Stimulated activated CD4-positive, alpha-beta T cell treated with anti-CD3 and anti-CD28 coated beads, Interleukin-12 subunit alpha, Interleukin-12 subunit beta, amount 100 ng/mL, for 4 hours (primary cell): ENCODE measurements at regions not wholly inside any gene's neighbourhood (a gene's known extent, or its start where the extent isn't known, plus 50 kb on each side); places are given as distances from the start of the nearest gene placed in this dataset.

Experiments
- DNase-seq: peaks from one replicate; pipeline ENCODE4 v3.0.0-alpha.2; 2020

DNA sequence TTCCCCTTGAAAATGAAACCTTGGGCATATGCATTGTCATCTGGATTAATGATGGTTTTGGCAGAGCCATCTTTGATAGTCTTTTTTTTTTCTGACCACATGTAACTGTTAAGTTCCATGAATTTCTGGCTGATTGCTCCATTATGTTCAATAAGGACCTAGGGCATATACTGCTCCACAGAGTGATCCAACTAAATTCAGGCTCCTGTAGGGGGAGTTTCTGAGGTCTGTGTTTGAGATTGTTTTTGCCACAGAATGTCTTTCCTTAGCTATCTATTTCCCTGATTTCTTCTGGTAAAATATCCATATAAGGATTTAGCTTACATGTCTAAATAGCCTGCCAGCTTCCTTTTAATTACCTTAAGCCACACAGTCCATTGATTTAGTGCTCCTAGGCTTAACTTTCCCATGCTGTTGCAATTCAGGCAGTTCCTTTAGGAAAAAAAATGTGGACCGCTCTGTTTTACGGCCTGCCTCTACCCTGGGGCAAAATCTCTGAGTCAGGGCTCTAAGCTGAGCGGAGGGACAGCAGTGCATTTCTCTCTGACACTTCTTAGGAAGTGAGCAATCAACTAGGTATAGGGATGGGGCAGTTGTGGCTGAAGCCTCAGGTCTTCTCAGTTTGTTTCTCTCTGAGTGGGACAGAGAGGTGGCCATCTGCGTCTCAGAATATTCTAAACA, 796.2 kb downstream of the NR2F2 start:
- no peak for DNase-seq

DNA sequence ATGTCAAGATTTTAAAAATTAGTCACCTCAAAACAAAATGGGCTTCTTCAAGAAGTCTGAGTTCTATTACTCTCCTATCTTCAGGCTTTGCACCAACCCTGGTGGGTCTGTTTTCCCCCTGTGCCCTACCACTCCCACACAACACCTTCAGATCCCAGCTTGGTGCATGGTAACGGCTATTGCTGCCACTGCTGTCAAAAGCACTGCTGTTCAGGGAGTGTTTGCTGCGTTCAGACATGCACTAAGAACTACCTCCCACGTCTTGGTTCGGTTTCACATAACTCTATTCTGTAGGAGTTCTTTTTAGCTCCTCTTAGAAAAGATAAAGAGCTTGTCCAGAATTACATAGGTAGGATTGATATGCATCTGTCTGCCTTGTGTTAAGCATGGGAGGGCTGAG, 799.2 kb downstream of the NR2F2 start:
- DNase-seq, result no peak

DNA sequence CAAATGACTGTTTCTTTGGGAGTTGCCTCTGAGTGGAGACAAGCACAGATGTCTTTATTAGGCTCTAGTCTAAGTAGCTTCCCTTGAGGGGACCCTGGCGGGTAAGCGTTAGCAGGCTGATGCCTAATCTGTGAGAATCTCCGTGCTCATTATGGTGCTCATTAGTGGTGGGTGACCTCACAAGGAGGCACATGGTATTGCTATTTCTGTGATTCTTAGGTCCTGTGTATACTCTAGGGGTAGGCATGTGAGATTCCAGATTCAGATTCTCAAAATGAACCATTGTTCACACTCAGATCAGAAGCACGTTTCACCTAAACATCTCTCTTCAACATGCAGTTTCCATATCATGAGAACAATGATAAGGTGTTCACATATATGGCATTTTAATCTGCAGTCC, 809.7 kb downstream of the NR2F2 start:
- DNase-seq, result no peak

DNA sequence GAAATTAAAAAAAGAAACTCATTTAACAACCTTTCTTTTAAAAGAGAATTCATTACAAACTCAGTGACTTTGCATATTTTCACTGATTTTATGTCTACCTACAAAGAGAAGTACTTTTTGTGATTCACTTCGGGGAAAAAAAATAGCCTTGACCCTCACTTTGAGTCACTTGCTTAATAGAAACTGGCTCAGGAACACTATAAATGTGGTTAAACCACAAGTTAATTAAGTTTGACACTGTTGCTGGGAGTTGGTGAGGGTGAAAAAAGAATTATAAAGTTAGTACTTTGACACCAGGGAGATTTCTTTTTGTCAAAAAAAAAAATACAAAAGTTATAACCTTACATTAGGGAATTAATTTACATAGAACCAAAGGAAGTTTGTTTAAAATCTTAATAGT, 810.9 kb downstream of the NR2F2 start:
- DNase-seq, result no peak

DNA sequence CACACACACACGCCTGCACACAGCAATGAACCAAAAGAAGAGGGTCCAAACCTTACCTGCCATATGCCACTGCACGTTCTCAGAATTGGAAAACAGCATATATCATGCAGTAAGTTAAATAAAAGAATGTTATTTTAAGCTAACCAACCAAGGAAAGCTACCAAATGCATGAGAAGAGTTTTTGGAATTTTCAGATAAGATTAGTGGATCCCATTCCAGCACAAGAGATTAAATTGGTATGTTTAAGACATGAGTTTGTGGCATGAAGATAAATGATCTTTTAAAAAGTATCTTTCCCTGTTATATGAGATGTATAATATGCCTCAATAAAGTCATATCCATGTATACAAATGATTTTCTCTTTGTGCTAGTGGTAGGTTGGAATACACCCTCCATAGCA, 811.4 kb downstream of the NR2F2 start:
- no peak for DNase-seq

DNA sequence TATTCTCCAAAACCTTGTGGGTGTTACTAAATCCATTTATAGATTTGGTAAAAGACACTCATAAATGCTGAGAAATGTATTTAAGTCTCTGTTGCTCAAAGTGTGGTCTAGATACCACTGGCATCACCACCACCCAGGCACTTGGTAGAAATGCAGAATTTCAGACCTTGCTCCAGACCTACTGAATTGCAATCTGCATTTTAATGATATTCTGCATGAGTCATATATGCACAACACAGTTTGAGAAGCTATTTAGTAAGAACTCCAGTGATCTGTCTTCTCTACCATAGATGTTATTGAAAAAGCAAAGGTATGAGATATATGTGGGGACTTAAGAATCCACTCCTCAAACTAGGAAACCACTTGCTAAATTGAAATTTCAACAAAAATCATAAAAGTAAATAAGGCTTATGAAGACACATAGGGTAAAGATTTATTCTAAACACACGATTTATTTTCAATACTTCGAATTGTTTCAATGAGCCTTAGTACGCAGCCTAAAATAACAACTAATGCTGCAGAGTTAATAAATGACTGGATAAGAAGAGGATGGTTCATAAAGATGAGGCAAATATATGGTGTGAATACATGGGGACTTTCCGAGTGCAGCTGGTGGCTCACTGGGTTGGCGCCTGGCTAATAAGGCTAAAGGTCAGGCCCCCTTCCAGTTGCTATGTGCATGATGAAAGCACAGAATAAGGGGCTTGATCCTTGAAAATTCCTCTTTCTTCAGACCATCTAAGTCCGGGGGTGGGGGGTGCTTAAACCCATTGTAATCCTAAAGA, 813.3 kb downstream of the NR2F2 start:
- DNase-seq, result no peak

DNA sequence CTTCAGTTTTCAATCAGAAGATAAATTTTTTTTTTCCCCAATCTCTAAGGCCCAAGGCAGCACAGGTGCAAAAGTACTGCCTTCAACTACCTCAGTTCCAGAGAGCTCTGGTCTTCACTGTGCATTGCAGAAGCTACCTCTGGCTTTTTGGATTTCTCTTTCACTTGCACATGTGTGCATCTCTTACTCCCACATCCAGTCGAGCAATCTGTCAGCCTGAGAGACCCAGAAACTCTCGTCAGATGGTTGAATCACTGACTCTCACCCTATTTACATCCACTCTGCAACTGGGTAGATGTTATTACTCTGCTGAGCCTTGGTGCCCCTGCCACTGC, 813.8 kb downstream of the NR2F2 start:
- no peak for DNase-seq

DNA sequence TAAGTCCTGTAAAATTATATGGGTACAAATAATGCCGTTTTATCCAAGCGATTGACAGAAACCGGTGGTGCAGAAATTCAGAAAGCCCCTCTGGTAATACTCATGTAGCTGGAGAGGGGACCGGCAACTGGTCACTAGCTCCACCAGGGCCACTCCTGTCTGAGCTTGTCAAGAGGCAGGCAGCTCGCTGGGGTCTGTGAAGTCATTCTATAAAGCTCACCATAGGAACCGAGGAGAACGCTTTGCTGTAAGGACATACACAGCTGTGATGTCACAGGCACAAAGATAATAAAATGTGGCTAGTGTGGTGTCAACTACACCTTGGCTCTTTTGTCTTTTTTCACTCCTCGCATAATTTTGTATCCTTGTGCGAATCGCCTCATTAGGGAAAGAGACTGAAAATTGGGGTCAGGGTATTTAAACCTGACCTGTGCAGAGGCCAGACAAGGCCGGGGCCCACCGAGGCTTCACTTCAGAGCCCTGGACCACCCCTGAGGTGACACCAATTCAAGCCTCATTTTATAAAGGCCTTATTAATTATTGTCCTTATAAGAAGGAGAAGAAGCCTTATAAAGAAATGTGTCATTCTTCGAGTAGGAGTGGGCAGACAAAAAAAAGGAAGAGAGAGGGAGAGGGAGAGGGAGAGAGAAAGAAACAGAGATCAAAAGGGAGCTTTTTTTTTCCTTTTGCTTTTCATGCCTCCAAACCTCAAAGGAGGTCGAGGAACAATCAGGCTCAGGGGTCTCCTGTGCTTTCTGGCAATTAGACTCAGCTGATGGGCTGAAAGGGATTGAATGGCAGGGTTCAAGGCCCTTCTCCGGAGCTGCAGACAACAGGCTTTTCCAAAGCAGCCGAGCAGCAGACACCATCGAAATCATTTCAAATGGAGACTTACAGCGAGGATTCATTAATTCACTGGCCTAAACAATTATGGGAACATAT, 813.3 kb upstream of the ARRDC4 start:
- DNase-seq, result no peak

DNA sequence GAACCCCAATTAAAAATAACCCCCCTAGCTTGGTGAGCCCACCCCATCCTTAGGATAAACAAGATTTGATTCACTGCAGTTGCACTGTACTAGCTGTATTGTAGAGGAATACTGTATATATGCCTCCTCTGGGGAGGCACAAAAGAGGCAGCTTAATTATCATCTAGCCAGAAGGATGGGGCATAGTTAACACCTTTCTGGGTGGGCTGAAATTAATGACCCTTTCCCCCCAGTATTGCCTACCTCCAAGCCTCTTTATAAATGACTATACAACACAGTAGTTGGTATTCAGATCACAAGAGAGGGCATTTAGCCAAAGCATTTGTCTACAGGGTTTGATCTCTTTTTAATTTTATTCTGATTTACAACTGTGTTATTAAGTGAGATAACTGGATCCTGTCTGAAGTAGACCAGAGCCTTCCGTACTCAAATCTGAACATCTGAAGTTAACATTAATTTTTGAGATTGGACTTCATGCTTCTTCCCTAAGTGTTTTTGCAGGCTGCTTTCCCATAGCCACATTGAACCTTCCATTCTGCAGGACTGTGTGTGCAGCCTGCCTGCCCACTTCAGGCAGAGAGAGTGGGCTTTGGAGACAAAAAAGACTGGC, 807.0 kb upstream of the ARRDC4 start:
- no peak for DNase-seq

DNA sequence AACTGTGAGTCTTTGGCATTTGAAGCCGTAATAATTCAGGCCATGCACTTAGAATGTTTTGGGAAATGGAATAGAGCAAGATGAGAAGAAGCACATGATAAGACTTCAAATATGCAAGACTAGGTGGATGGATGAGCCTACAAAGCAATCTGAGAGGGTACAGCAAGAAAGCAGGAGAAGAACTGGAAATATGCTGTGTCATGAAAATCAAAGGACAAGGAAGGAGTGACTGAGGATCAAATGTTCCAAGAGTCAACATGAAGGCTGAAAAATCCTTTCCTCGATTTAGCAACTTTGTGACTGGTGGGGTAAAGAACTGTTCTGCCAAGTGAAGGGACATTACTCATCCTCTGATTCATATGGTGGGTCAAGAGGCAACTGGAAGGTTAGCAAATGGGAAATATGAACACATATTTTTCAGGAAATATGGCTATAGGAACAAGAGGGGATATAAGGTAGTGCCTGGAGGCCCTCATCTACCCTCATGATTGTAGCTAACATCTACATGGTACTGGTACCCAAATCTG, 803.7 kb upstream of the ARRDC4 start:
- DNase-seq, result no peak

DNA sequence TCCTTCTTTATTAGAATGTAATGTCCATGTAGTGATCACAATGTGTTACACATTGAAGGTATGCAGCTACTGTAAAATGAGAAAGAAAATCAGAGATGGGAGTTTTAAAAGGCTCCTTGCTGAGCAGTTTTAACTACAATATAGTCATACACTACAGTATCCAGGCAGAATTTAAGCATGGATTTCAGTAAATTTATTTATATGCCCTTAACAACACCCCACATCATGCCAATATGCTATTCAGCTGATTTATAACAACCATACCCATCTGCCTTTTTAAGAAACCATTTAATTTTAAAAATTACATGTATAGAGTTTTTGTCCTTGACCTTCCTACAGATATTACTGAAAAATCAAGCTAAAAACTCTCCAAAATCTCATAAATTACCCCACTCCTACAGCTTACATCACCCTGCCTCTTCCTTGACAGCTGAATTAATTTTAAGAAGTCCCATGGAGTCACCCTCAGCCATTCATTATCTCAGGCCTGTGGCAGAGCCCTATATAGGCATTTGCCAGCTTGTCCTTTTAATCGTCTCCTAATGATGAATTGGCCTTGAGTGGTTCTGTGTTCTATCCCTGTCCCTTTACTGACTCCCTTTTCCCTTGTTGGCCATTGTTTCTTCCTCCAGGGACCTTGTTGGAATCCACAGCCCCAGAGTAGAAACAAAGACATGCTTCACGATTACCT, 797.6 kb upstream of the ARRDC4 start:
- no peak for DNase-seq

DNA sequence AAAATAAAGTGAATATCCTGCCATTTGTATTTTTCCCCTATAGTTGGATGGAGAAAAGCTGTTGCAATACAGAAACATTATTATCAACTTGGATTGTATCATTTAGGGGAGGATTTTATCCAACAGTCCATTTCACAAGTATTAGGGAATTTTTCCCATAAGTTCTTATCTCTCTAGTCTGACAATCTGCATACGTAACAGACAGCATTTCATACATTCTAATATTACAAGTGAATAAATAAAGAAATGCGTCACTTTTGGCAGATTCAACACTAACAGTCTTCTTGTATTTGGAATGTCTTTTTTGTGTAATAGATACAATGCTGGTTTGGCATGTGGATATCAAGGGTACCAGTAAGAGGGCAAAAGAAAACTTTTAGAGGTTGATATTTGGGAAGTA, 795.3 kb upstream of the ARRDC4 start:
- no peak for DNase-seq

DNA sequence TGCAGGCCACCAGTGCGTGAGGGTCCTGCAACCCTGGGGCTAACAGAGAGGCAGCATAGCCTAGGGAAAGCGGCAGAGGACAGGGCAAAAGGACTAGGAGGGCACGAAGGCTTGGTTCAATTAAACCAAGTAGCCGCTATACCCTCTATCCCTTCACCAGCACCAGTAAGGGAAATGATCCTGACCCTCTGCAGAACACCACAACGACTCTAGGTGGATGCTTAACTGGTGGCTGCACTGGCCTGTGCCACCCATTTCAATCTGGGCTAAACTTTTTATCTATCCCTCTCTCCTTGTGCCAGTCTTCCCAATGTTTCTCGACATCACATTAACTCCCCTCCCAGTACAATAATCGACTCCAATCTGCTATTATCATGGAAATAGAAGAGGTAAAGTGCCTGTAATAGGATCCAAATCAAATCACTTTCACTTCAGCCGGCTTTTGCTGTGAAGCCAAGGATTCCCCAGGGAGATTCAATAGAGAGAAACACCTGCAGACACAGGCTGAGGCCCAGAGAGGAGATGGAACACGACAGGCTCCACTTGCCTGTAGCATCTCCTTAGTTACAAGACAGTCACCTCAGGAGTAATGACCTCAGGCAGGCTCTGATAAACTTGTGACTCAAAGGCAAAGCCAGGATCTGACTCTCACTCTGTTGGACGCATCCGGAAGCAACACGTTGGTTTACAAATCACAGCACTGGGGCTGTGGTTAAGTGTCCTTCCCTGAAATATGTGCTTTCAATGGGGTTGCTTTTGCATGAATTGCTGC, 791.6 kb upstream of the ARRDC4 start:
- DNase-seq, result no peak

DNA sequence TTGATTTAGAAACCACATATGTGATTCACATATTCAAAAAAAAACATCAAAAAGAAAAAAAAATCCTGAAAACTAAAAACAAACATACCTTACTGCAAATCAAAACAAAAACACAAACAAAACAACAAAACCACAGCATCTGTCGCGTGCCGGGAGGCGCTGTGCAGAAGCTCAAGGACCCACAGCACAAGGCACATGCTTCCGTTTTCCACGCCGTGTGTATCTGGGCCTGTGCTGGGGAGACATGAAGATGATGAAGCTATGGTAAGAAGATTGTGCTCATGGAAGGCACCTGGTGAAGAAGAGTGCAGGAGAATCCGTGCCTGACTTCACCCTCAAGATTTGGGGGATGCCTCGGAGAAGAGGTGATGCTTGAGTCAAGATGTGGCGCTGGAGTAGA, 788.9 kb upstream of the ARRDC4 start:
- DNase-seq, result no peak

DNA sequence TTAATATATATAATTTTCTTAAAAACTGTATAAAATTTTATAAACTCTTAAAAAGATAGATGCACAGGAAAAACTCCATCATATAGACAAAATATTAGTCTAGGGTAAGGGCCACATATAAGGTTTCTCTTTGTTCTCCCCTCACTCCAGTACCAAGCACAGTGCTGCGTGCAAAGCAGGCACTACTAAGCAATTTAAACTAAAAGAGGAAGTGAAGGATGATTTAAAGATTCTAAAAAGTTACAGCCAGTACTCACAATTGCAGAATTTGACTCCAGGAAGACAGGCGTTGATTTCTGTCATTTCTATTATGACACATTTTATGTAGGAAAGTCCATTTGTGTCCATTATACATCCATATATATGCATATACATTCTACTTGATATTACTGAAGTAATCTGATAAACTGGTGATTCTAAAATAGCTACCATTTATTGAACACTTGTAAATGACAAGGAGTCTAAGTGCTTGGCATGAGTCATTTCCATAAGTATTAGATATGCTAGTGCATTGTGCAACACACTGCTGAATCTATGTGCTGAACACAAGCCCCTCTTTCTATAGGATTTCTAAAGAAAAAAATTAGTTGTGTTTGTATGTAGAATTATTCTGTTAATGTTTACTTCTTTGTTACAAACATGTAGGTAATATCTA, 785.5 kb upstream of the ARRDC4 start:
- no peak for DNase-seq

DNA sequence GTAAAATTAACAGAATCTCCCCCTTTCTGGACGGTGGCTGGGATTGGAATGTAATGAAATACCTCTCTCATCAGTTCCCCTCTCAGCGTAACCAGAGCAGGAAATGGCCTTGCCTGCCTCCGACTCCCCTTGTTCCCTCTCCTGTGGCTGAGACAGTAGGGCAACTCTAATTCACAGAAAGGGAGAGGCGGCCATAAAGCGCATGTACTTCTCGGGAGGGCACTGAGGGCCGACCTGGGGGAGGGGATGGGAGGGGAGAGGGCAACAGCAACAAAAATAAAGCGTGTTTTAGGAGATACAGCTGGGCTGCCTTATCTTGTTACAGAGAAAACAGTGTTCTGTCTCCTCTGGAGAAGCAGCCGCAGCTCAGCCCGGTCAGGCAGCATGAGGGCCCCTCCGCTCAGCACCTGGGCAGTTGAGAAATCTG, 783.3 kb upstream of the ARRDC4 start:
- no peak for DNase-seq

DNA sequence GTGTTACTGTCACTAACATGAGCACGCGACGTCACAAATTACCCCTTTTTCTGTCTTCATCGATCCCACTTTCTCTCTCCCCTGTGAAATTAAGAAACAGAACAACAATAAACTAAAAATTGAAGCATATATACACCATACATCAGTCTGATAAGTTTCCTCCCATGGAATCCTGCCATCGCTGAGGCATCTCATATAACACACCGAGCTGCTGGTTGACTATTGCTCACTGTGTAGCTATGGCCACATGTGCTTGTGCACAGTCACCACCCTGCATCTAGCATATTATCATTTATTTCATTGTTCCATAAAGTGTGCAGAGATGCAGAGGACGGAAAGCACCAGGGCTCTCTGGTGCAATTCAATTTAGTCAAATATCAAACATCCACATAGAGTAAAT, 777.9 kb upstream of the ARRDC4 start:
- no peak for DNase-seq

DNA sequence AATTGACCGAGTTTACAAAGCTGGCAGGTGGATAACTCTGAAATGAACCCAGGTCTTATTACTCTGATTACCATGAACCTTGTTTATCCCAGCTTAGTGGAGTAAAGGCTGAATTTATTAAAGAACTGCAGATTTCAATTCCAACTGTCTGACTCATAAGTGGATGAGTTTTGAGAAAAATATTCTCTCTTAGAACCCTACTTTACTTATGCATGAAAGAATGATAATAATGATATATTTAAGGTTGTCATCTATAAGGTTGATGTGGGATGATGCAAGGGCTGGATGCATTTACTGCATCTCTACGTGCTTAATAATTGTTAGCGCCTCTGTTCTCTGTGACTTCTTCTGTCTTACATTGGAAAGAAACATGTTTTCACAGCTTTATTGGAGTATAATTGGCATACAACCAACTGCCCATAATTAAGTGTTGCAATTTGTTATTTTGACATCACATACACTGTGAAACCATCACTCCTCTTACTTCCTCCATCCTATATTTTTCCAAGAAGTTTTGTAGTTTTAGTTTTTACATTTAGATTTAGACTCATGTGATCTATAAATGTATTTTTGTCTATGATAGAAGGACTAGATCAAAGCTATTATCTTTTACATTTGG, 771.2 kb upstream of the ARRDC4 start:
- DNase-seq, result no peak

DNA sequence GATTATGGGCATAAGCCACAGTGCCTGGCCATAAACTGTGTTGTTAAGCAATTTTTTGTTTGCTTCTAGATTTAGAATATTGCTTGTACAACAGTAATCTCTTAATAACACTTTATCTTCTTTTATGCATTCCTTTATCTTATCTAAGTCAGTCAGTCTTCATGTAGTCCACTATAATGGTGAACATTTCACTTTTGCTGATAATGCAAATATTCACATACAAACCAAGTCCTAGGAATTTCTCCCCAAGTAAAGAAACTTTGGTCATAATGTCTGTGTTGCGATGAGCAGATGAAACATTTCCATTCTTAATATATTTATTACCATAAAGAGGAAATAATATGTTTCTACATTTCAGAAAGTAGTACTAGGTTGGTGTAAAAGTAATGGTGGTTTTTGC, 765.8 kb upstream of the ARRDC4 start:
- DNase-seq, result no peak
